GM12865 (cell line): ENCODE measurements at regions not wholly inside any gene's neighbourhood (a gene's known extent, or its start where the extent isn't known, plus 50 kb on each side); places are given as distances from the start of the nearest gene placed in this dataset.

Experiments
- DNase-seq: peaks from one replicate; pipeline ENCODE4 v3.0.0; 2010; ENCODE audit warnings: low read depth
- H3K4me3 ChIP-seq: 2 replicates; pipeline ENCODE4 v1.5.1; 2011; ENCODE audit warnings: mild to moderate bottlenecking, low read depth, low read length, control low read depth
- TF ChIP-seq, protein P1 (sequence below): IDR thresholded peaks from 2 replicates; pipeline ENCODE4 v1.5.1; 2011; ENCODE audit warnings: low read length, control low read depth, low read depth, inconsistent platforms; ENCODE audit not compliant: insufficient read depth; ENCODE audit errors: missing control alignments

GRCh38 chr4:23976423-23976822, 86.6 kb upstream of the PPARGC1A start:
- H3K4me3 ChIP-seq, result no peak overlapping the region
- TF ChIP-seq, protein P1, sequence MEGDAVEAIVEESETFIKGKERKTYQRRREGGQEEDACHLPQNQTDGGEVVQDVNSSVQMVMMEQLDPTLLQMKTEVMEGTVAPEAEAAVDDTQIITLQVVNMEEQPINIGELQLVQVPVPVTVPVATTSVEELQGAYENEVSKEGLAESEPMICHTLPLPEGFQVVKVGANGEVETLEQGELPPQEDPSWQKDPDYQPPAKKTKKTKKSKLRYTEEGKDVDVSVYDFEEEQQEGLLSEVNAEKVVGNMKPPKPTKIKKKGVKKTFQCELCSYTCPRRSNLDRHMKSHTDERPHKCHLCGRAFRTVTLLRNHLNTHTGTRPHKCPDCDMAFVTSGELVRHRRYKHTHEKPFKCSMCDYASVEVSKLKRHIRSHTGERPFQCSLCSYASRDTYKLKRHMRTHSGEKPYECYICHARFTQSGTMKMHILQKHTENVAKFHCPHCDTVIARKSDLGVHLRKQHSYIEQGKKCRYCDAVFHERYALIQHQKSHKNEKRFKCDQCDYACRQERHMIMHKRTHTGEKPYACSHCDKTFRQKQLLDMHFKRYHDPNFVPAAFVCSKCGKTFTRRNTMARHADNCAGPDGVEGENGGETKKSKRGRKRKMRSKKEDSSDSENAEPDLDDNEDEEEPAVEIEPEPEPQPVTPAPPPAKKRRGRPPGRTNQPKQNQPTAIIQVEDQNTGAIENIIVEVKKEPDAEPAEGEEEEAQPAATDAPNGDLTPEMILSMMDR, result no peak
- no peak for DNase-seq

DNA sequence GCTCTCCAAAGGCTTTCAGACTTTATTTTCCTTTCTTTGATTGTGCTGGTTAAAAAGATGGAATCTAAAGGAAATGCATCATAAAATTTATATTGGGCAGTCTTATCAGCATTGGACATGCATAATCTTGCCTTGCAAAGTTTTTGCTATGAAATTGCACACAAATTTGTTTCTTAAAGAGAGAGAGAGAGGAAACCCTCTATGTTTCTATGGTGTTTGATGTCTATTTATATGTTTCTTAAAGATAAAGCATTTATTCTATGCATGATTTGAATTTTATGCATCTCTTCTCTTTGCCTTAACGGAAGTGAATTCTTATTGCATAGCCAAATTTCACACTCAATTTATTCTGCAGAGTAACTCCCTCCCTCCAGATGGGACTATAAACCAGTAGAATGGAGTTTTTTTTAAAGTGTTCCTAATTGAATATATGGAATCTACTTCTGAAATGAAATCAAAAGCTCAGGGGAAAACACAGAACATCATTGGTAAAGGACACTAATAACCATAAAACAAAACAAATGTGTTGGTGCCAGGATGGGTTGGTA, 83.5 kb upstream of the PPARGC1A start:
- DNase-seq, result no peak
- TF ChIP-seq, protein P1, result no peak
- H3K4me3 ChIP-seq, result no peak overlapping the region

- H3K4me3 ChIP-seq, result no peak overlapping the region
- no peak for DNase-seq
- TF ChIP-seq, protein P1, result no peak
Measured at GRCh38 chr4:23972805-23973204, 83.0 kb upstream of the PPARGC1A start.

GRCh38 chr4:23972187-23972586, 82.3 kb upstream of the PPARGC1A start:
- TF ChIP-seq, protein P1, result no peak
- DNase-seq, result no peak
- H3K4me3 ChIP-seq, result no peak overlapping the region

DNA sequence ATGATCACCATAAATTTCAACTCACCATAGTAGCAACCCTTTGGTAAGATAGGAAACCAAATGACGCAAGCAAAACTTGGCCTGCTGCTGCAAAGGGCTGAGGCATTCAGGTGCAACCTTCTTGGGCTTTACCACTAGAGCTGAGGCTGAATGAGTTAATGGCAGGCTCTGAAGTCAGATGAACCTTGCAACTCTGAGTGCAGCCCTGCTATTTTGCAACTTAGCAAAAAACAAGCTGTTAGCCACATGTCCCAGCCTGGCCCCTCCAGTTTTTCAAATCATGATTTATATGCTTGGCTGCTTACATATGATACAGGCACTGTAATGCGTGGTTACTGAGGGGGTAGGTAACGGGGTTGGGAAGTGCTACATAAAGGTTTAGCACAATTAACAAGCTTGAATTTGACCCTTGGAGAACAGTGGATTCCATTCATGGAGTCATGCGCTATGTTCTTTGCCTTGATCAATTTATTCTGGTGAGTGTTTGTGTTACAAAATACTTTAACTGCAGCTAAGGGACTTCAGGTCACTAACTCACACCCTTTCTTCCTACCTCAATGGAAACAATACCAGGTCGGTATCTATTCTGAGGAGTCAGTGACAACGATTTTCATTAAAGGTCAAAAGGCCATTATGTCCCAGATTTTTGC, 80.5 kb upstream of the PPARGC1A start:
- DNase-seq, result no peak
- H3K4me3 ChIP-seq, result no peak overlapping the region
- TF ChIP-seq, protein P1, result no peak

- no peak overlapping the region for H3K4me3 ChIP-seq
- TF ChIP-seq, protein P1, result no peak
- no peak for DNase-seq
Measured at GRCh38 chr4:23969635-23970145, 79.8 kb upstream of the PPARGC1A start.
